NCI-H1930 (cell line): ENCODE measurements at regions not wholly inside any gene's neighbourhood (a gene's known extent, or its start where the extent isn't known, plus 50 kb on each side); places are given as distances from the start of the nearest gene placed in this dataset.

Source experiments
- DNase-seq, 2 experiments: peaks; one replicate each; lab custom pipeline; 2025; lab: John Stamatoyannopoulos, UW

DNA sequence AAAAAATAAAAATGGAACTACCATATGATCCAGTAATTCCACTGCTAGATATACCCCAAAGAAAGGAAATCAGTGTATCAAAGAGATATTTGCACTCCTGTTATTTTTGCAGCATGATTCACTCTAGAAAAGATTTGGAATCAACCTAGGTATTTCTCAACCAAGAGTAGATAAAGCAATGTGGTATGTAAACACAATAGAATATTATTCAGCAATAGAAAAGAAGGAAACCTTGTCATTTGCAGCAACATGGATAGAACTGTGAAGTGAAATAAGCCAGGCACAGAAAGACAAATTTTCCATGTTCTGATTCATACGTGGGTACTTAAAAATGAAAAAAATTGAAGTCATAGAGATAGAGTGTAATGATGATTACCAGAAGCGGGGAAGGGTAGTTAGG, 362.3 kb upstream of the EPHA5 start:
- DNase-seq, result no peak

- no peak for DNase-seq
Measured at GRCh38 chr4:66028668-66029067, 358.4 kb upstream of the EPHA5 start.

DNA sequence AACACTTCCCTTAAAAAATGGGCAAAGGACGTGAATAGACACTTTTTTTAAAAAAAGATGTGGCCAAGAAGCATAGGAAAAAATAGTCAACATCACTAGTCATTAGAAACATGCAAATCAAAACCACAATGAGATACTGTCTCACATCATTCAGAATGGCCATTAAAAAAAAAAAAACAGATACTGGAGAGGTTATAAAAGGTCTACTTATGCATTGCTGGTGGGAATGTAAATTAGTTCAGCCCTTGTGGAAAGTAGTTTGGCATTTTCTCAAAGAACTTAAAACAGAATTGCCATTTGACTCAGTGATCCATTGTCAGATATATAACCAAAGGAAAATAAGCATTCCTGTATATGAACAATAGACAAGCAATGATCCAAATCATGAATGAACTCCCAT, 352.8 kb upstream of the EPHA5 start:
- no peak for DNase-seq

- no peak for DNase-seq
Measured at GRCh38 chr4:66017671-66018070, 347.4 kb upstream of the EPHA5 start.

- DNase-seq, result no peak
Measured at GRCh38 chr4:66016240-66016639, 346.0 kb upstream of the EPHA5 start.

DNA sequence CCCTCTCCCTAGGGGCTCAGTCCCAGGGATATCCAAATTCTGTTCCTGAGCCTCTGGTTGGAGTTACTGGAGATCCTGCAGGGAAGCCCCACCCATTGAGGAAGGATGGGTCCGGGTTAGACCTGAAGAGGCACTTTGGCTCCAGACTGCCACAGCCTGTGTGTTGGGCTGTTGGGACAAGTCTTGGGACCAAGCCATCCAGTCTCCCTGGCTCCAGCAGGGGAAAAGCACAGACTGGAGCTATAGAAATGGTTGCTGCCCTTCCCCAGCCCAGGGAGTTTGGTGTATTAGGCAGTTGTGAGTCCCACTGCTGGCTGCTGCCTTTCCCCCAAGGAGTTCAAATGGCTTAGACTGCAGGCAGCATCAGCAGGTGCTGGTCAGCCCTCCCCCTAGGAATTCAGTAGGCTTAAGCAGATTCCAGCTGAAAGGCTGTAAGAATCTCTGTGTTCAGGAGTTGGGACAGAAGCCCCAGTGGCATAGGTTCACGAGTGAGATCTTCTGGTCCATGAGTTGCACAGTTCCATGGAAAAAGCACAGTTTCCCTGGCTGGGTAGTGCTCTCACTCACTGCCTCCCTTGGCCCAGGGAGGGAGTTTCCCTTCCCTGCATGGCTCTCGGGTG, 344.0 kb upstream of the EPHA5 start:
- DNase-seq, result no peak

DNA sequence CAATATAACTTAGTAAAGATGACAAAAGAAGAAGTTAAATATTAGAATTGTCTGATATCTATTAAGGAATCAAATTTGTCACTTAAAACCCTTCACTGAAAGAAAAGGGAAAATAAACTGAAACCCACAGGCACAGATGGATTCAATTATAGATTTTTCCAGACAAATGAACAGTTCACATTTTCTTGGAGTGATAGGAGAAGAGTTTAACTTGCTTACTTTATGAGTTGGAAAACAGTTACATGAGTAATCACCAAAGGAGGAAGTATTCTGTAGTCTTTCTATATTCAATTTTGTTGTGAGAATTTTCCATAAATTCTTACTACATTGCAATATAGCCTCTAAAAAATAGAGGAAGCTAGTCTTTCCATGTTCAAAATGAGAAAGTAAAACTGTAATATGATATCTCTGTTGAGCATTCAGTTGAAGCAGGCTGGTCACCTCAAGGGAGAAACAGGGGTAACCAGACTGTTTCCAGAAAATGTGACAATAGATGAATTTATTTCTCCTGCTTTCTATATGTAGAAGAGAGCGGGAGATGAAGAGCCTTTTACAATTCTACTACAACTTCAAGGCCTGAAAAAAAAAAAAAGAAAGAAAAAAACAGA, 330.3 kb upstream of the EPHA5 start:
- DNase-seq, result no peak

DNA sequence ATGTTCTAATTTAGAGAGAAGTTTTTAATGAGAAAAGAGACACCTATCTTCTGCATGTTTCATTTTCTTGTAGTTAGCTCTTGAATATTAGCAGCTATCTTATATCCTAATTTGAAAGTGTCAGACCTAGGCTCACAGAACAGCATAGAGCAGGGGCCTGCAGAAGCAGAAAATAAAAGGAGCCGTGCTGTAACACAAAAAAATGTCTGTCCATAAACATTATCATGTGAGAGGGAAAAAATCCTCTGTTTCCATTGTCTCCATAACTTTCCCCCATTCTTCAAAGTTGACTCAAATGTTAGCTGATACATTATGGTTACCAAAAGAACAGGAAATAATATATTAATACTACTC, 329.2 kb upstream of the EPHA5 start:
- DNase-seq, result no peak

GRCh38 chr4:65998807-65999517, 328.7 kb upstream of the EPHA5 start:
- peak in 1 of 2 experiments; percentile 6 for DNase-seq

DNA sequence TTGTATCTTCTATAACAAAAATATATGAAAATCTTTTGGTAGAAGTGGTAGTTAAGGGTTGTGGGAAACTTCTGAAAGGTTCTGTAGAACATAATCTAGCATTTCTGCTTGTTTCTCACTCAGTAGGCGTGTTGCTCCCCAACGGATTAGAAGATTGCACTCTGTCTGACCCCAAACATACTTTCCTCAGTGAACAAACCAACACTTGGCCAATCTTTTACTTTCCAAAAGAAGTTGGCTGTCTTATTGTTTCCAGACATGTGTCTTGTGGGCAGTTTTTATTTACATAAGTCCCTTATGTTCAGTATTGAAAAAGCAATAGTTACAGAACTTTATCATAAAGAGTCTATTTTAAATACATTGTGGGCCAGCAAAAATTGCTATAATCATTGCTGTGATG, 312.8 kb upstream of the EPHA5 start:
- DNase-seq, result no peak

- no peak for DNase-seq
Measured at GRCh38 chr4:65976287-65976686, 306.0 kb upstream of the EPHA5 start.

DNA sequence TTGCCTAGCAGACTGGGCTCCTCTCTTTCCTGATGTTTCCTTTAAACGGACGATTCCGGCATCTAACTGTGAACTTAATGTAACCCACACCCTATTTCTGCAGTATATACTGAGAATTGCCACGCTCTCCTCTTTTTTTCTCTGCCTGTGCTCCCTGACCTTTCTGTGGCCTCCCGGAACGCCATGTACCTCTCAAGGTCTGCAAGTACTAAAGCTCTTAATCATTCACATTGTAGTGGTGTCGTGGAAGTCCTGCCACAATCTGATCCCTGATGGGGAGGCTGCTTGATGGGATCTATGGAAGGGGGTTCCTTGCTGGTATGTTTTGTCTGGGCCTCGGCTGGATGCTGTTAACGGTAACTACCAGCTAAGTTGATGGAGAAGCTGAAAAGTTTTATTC, 302.9 kb upstream of the EPHA5 start:
- no peak for DNase-seq

GRCh38 chr4:65971686-65972085, 301.4 kb upstream of the EPHA5 start:
- DNase-seq, result no peak

- no peak for DNase-seq
Measured at GRCh38 chr4:65968831-65969558, 298.7 kb upstream of the EPHA5 start.

DNA sequence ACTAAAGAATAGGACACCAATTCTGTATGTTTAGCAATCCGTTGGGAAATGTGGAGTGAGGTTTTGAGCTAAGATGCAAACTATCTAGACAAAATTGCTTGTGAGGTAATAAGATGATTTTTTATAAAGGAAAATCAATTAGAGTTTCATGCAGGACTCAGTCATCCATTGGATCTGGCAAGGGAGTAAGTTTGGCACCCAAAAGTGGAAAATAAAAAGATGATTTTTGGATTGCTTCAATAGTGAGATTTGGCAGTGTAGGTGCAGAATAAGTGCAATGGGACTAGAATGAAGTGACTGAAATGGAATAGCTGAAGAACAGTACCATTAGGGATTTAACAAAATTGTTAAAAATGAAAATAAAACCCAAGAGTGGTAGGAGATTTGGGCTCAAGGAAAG, 290.5 kb upstream of the EPHA5 start:
- no peak for DNase-seq

DNA sequence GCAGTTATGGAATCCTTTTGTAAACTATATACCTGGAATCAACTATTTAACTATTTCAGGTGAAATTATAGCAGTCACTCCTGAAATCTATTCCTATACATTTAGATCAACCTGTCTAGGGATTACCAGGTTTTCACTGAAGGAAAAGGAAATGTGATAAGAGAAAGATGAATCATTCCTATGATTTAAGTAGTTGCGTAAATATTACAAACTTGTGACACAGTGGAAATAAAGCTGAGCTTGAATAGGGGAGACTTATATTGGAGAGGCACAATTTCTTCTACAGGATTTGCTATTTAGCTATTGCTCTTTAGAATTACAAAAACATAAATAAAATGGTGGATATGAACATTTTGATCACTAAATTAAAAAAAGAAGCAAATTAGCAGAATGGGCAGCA, 284.1 kb upstream of the EPHA5 start:
- no peak for DNase-seq

DNA sequence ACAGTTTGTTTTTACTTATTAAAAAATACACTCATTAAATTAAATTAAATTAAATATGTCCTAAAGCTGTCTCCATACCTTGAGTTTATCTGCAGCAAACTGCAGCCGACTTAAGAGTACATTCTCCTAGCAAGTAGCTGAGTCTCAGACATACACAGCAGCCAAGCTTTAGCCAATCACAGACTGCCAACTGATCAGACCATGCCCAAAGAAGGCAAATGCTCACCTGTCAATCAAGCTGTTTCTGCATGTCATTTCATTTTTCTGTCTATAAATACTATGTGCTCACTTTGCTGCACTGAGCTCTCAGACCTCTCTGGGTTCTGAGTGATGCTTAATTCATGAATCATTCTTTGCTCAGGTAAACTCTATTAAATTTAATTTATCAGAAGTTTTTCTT, 280.9 kb upstream of the EPHA5 start:
- DNase-seq, result no peak

- no peak for DNase-seq
Measured at GRCh38 chr4:65943076-65943475, 272.8 kb upstream of the EPHA5 start.

GRCh38 chr4:65924843-65925242, 254.6 kb upstream of the EPHA5 start:
- no peak for DNase-seq

GRCh38 chr4:65923616-65924015, 253.3 kb upstream of the EPHA5 start:
- no peak for DNase-seq

DNA sequence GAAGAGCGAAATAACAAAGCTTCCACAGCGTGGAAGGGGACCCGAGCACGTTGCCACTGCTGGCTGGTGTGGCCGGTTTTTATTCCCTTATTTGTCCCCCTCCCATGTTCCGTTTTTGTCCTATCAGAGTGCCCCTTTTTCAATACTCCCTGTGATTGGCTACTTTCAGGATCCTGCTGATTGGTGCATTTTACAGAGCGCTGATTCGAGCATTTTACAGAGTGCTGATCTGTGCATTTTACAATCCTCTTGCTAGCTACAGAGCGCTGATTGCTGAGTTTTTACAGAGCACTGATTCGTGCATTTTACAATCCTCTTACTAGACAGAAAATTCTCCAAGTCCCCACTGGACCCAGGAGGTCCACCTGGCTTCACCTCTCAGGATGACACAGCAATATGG, 250.9 kb upstream of the EPHA5 start:
- no peak for DNase-seq

- DNase-seq, result no peak
Measured at GRCh38 chr4:65918872-65919271, 248.6 kb upstream of the EPHA5 start.

GRCh38 chr4:65918212-65918611, 247.9 kb upstream of the EPHA5 start:
- DNase-seq, result no peak
